ENCODE measurements at regions not wholly inside any gene's neighbourhood (a gene's known extent, or its start where the extent isn't known, plus 50 kb on each side); places are given as distances from the start of the nearest gene placed in this dataset.

DNA sequence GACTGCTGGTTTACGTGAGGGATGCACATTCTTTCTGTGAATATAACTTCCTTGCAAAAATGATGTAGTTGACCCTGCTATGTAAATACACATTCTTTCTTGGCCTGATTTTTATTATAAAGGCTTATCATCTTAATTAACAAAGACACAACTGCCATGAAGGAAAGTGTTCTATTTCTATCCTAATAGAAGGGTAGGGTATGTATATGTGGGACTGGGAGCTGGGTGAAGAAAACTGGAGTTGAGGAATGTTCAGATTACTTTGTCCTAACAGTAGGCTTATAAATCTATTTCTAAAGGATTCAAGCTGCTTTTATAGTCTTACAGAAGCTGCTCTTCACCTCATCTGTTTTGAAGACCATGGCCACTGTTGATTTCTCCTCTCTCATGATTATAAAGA is 76.5 kb upstream of the RGS17 start:
- Histone ChIP-seq H3K9me1 (ENCODE audit: insufficient read depth, low read length) (no peaks in the 10 kb centered on the region), H4K91ac (ENCODE audit: insufficient read depth, low read depth, low read length) (no peak overlapping the region), H3K4ac (ENCODE audit: low read depth, low read length) (no peak overlapping the region), H3K9me3 (ENCODE audit: control insufficient read depth, insufficient read depth, low read length) (peaks cover 3% of the 10 kb centered on the region; the same call in 1 of the 2 replicates), H3K23ac (ENCODE audit: low read depth, low read length) (no peak overlapping the region), H3K79me1 (ENCODE audit: low read depth in 1 of 2, low read length in 2 of 2) (no peaks in the 10 kb centered on the region), H2BK120ac (ENCODE audit: low read depth, low read length) (no peak overlapping the region), H3K56ac (ENCODE audit: extremely low read depth, insufficient read depth, low read length) (no peak overlapping the region), H3K4me1 (ENCODE audit: control insufficient read depth, insufficient read depth, low read length) (no peaks in the 10 kb centered on the region), H3K27me3 (ENCODE audit: control insufficient read depth, insufficient read depth, low read length) (no peaks in the 10 kb centered on the region), H4K8ac (ENCODE audit: low read depth in 2 of 2, low read length in 2 of 2) (no peak overlapping the region), H3K18ac (ENCODE audit: low read depth, low read length) (no peak overlapping the region), H2BK5ac (ENCODE audit: low read depth, low read length, poor library complexity, severe bottlenecking) (no peak overlapping the region), H2BK15ac (ENCODE audit: low read depth, low read length) (no peak overlapping the region), H3K9ac (ENCODE audit: low read depth, low read length) (no peak overlapping the region), H2BK20ac (ENCODE audit: low read depth, low read length) (no peak overlapping the region), H2AFZ (replicated peaks; ENCODE audit: low read length, poor library complexity) (no peak overlapping the region), H3K36me3 (ENCODE audit: control insufficient read depth, insufficient read depth, low read length) (no peaks in the 10 kb centered on the region), H2AK5ac (ENCODE audit: low read depth, low read length) (no peak overlapping the region), H3K27ac (ENCODE audit: insufficient read depth, low read length) (no peak overlapping the region), H2AK9ac (replicated peaks; ENCODE audit: low read depth, low read length, poor library complexity) (no peak overlapping the region), H3K14ac (replicated peaks; ENCODE audit: low read depth, low read length) (no peak overlapping the region), H3K4me3 (ENCODE audit: insufficient read depth, low read depth, low read length) (no peak overlapping the region), H3K4me2 (ENCODE audit: low read depth, low read length) (no peak overlapping the region), H4K5ac (ENCODE audit: low read depth, low read length) (no peak overlapping the region), H4K20me1 (ENCODE audit: insufficient read depth, low read length) (no peaks in the 10 kb centered on the region)
- dilution Hi-C loops (cut with HindIII; ENCODE audit: low sequenced_read_pairs, unreplicated experiment) (no loop called here), in situ Hi-C loops (cut with MboI; ENCODE audit: low sequenced_read_pairs) (no loop called here), intact Hi-C loops (cut with micrococcal nuclease) (no loop called here)
- ChIA-PET POLR2A (ENCODE audit: unreplicated experiment) (no interaction called here), CTCF (no interaction called here)
- ATAC-seq (ENCODE audit: low read depth) (no peak; the same call in 1 of the 2 replicates), DNase-seq (no peak)
- TF ChIP-seq MXI1 (IDR thresholded peaks at IDR 0.05; ENCODE audit: borderline replicate concordance, low read depth, low read length) (no peak), FOS (IDR thresholded peaks at IDR 0.05; ENCODE audit: low read depth, low read length) (no peak), SMC3 (IDR thresholded peaks at IDR 0.05; ENCODE audit: low read depth, low read length) (no peak)
- no TSS peak for BruUV-seq (replicated peaks)
- no CpG with 5 or more reads among the region's 1 CpG for WGBS, 2 experiments (ENCODE audit: extremely low coverage in 2 of 2, insufficient read length in 1 of 2)
